HG02885 (cell line): ENCODE measurements at regions not wholly inside any gene's neighbourhood (a gene's known extent, or its start where the extent isn't known, plus 50 kb on each side); places are given as distances from the start of the nearest gene placed in this dataset.
A peak's percentile ranks its signal among the peaks of the same experiment; 100 is the strongest.

Experiments
- ATAC-seq: cut with Tn5 transposase; IDR thresholded peaks from one replicate; pipeline ENCODE4 v1.9.1; 2021; ENCODE audit warnings: mild to moderate bottlenecking; ENCODE audit not compliant: unreplicated experiment, poor library complexity

DNA sequence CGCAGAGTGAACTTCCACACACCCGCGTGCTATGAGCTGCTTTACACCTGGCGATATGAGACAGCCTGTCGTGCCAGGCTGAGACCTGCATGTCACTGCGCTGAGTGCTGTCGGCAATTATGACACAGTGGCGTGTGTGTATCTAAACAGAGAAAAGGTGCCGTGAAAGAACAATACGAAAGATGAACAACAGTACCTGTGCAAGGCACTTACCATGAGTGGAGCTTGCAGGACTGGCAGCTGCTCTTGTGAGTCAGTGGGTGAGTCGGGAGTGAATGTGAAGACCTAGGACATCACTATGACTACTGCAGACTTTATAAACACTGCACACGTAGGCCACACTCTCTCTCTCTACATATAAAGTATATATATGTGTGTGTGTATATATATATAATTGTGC, 68.5 kb upstream of the DUSP22 start:
- ATAC-seq, result no peak

DNA sequence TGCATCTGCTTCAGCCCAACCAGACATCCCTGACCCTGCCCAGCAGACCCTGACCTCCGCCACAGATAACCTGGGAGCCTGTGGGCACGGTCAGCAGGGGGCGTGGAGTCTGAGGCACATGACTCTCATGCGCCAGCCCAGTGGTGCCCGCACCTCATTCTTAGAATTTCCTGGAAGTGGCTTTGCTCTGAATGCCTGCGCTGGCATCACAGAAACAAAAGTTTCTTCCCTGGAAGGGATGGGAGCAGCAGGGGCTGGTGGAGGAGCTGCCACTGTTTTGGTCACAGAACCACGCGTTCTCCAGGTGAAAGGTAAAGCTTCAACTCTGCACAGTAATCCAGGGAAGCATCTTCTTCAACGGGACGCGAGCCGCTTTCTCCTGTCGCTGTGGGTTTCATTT, 67.9 kb upstream of the DUSP22 start:
- no peak for ATAC-seq

DNA sequence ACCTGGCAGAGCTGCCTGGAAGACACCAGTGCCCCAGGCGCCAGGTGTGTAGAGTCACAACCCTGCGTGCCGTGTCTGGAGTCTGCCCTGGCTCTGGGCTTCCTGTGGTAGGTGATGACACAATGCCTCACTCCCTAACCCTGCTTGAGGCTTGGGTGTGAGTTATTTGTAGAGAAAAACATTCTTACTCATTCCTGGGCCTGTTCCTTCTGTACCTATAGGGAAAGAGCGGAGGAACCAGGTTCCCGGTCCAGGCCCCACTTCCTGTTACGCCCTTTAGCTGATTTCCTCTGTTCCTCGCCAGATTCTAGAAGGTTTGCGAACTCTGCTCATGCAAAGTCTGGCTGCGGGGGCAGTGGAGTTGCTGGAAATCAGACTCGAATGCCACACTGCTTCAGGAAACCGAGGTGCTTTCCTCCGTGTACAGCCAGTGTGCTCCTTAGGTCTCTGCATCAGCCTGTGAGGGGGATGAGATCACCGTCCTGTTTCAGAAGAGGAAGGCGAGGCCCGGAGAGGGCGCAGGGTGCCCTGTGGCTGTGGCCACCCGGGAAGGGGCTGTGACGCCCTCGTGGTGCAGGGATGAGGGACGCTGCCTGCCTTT, 67.1 kb upstream of the DUSP22 start:
- ATAC-seq, result peak; percentile 18

DNA sequence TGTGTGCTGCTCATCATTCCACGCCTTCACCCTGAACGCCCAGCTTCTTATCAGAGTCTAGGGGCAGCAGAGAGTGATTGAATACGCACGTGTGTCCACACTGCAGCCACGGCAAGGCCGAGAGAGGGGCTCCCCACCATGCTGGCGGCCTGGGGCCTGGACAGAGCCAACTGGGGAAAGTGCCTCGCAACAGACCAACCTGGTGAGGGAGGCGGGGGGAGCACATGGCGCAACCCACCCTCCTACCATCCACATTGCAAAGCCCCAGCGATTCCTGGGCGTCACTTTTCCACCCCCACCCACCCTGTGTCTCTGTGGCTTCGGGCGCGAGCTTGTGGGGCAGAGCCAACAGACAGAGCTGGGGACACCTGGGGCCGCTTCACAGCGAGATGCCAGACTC, 66.4 kb upstream of the DUSP22 start:
- ATAC-seq, result no peak

GRCh38 chr6:226516-227073, 65.7 kb upstream of the DUSP22 start:
- no peak for ATAC-seq

DNA sequence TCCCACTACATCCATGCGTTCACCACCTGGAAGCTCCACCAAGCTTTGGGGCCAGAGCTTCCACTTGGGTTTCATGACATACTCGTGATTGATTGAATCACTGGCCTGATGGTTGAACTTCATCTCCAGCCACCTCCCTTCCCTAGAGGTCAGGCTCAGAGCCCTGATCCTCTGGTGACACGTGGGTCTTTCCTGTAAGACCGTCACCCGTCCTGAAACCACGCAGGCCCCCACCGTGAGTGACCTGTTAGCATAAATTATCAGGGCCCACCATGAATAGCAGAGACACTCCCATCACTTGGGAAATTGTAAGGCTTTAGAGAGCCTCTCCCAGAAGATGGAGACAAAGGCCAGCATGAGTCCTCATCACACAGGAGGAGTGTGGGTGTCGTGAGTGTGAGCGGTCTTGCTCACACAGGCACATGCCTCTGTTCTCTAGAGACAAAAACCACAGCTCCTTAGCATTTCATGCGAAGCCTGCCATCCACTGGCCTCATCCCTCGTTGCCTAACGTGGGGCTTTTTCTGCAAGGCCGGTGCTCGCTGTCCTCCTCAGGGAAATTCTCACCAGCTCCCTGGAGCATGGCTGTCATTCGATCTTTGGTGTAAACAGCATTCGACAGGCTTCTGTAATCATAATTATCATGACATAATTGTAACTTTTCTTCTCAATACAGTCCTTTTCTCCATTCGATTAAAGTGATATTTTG, 65.1 kb upstream of the DUSP22 start:
- peak; percentile 40 for ATAC-seq

- ATAC-seq, result no peak
Observed at GRCh38 chr6:227812-228338, 64.4 kb upstream of the DUSP22 start.

DNA sequence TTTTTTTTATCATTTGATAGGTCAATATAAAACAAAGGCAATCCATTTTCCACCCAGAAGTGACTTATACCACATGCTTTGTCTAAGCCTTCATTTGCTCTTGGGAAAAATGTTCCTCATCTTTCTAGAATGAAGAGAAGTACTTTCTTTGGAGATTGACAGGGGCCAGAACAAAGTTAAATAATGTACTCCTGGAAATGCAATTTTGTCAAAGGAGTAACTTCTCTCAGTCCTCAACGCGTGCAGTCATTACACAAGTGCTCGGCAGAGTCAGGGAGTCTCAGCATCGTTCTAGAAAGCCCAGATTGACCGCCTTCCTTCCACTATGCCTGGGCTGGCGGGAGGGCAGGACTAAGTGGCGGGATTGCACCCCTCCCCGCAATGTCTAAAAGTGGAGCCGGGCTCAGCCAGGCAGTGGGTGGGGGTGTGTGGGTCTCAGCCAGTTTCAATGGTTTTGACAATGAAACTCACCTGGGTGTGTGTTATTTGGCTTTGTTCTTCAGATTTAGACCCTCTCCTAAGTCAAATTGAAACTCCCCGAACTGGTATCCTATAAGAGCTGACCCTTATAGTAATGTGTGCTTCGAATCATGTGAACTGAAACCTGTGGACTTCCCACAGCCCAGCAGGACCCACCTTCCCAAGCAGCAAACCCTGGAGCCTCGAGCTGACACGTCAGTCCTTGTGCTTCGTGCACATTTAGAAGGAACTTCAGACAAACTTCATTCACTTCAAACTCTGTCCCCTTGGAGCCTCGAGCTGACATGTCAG, 63.2 kb upstream of the DUSP22 start:
- peak; percentile 45 for ATAC-seq

GRCh38 chr6:231779-232178, 60.5 kb upstream of the DUSP22 start:
- ATAC-seq, result no peak

DNA sequence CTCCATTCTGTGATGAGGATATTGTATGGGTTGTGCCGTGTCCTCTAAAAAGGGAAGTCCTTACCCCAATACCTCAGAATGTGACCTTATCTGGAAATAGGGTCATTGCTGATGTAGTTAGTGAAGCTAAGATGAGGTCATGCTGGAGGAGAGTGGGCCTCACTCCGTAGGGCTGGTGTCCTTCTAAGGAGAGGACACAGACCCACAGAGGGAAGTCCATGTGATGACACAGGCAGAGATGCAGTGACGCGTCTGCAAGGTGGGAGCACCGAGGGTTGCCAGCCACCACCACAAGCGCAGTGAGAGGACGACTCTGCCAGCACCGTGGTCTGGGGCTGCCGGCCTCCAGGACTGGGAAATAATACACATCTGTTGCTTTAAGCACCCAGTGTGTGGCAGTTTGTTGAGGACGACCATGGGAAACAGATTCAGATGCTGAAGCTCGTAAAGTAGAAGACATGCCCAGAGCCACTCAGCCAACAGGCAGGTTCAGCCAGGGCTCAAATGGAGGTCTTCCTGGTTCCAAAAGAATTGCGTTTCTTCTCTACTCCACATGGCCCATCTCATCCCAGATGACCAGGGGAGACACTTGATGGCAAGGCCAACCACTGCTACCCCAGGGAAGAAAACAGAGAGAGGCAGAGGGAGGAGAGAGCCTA, 59.2 kb upstream of the DUSP22 start:
- ATAC-seq, result no peak

DNA sequence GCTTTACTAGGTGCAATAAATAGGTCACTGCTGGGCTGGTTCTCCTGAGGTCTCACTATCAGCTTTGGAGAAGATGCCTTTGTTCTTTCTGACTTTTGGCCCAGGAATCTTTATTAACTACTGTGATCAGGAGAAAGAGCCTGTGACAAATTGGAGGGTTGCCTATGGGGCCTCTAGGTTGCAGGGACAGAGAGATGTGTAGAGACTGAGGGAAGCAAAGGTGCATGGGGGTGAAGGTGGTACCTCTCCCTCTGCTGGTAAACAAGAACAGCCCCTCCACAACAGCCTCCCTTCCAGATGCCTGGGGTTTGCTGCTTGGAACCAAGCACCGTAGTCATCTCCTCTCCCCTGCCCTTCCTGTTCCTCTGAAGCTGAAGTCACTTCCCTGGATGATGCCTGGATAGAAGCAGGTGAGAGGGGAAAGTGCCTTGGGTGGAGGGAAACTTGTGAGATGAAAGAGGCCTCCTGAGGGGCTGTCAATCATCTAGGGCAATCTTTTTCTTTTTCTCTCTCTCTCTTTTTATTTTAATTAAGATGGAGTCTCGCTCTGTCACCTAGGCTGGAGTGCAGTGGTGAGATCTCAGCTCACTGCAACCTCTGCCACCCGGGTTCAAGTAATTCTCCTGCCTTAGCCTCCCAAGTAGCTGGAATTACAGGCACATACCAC, 57.4 kb upstream of the DUSP22 start:
- no peak for ATAC-seq

DNA sequence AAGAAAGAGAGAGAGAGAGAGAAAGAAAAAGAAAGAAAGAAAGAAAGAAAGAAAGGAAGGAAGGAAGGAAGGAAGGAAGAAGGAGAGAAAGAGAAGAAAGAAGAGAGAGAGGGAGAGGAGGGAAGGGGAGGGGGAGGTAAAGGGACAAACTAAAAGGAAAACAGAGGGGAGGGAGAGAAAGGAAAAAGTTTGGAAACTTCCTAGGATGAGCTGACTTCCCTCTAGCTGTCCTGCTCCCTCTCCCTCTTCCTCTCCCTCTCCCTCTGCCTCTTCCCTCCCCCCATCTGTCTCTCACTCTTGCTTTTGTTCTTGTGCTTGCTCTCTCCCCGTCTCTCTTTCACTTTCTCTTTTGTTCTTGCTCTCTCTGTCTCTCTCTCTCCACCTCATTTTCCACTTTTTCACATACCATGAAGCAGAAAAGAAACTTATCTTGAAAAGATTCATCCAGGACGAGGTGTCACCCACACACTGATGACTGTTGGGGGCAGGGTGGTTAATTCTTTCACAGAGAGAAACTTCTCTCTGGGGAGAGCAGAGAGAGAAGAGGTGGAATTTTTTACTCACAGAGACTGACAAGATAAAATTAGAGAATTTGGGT, 56.4 kb upstream of the DUSP22 start:
- ATAC-seq, result peak; percentile 75

DNA sequence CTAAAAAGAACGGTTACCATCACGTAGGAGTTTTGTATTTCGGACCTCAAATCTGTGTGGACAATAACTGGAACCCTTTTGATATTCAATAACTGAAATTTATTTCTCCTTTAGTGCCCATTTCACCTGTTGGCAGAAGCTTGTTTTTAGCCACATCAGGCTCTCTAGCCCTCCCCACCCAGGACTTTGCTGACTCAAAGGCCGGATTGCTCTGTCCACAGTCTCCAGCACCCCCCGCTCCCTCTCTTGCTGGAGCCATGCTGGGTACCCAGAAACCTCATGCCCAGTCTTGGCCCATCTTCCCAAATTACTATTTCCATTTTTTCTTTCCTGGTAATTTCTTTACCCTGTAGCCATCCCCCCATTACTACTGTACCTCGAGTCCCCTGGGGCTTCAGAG, 55.8 kb upstream of the DUSP22 start:
- ATAC-seq, result no peak

DNA sequence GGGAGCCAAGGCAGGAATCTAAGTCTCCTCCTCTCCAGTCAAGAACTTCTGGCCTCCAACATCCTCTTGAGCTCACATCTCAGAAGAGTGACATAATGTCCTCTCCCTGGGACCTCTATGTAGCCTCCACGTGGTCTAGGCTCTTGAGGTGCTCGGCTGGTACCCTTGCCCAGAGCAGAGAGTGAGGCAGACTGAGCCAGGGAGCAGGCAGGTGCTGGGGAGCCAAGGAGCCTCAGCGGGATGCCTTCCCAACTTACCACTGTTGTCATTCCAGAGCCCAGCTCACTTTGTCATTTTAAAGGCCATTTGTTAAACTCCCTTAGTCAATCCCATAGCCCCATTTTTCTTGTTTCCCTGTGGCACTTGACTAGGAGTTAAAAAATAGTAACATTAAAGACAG, 52.1 kb upstream of the DUSP22 start:
- no peak for ATAC-seq

GRCh38 chr6:241336-241865, 50.9 kb upstream of the DUSP22 start:
- ATAC-seq, result no peak
